ENCODE measurements at regions not wholly inside any gene's neighbourhood (a gene's known extent, or its start where the extent isn't known, plus 50 kb on each side); places are given as distances from the start of the nearest gene placed in this dataset.
"Not testable (repeated sequence)": the region's sequence is repeated elsewhere in the genome, so short reads cannot be mapped to it uniquely, and the experiment has no call there.

DNA sequence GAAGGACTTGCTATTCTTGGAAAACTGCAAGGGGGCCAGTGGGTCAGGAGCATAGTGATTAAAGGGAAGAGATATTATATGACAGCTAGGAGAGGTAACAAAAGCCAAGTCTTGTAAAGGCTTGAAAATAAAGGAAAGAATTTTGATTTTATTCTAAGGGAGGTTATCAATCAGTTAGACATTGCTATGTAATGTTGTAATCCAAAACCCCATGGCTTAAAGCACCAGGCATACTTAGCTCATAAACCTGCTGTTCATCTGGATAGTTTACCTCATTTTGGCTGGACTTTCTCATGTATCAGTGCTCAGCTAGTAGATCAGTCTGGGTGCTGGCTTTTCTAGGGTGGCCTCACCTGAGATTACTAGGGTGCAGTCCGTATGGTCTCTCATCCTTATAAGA, 680.9 kb upstream of the LMO3 start:
- no peak for DNase-seq (ENCODE audit: low spot score)
- Histone ChIP-seq H3K4me1 (ENCODE audit: control insufficient read depth in 1 of 2, low read depth in 2 of 2) (no peaks in the 10 kb centered on the region), H3K27me3 (replicated peaks; ENCODE audit: insufficient read depth) (no peaks in the 10 kb centered on the region), H3K36me3 (no peaks in the 10 kb centered on the region), H3K4me3 (no peak overlapping the region), H3K9me3 (peaks cover 5% of the 10 kb centered on the region), H3K27ac (no peak overlapping the region)
- ATAC-seq (ENCODE audit: insufficient number of reproducible peaks, low FRiP score, low read depth): no peak
- TF ChIP-seq, protein P1, sequence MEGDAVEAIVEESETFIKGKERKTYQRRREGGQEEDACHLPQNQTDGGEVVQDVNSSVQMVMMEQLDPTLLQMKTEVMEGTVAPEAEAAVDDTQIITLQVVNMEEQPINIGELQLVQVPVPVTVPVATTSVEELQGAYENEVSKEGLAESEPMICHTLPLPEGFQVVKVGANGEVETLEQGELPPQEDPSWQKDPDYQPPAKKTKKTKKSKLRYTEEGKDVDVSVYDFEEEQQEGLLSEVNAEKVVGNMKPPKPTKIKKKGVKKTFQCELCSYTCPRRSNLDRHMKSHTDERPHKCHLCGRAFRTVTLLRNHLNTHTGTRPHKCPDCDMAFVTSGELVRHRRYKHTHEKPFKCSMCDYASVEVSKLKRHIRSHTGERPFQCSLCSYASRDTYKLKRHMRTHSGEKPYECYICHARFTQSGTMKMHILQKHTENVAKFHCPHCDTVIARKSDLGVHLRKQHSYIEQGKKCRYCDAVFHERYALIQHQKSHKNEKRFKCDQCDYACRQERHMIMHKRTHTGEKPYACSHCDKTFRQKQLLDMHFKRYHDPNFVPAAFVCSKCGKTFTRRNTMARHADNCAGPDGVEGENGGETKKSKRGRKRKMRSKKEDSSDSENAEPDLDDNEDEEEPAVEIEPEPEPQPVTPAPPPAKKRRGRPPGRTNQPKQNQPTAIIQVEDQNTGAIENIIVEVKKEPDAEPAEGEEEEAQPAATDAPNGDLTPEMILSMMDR (IDR thresholded peaks at IDR 0.05): no peak

DNA sequence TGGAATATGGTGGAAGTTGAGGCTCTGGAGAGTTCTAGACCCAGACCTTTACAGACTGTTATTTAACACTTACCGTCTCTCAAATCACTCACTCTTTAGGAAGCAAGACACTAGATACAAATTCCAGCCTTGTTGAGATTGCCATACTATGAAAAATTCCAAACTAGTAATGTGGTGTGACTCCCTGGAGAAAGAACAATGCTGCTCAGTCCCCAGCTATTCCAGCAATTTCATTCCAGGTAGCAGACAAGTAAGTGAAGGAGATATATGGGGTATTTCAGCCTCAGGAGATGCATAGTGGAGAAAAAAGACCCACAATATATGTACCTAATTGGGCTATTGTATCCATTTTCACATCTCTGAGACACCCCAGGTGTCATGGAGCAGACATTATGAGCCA, 678.9 kb upstream of the LMO3 start:
- TF ChIP-seq, protein P1 (IDR thresholded peaks at IDR 0.05): no peak
- no peaks in the 10 kb centered on the region for H3K36me3 ChIP-seq
- DNase-seq (ENCODE audit: low spot score): no peak
- H3K27ac ChIP-seq: no peak overlapping the region
- H3K4me1 ChIP-seq (ENCODE audit: control insufficient read depth in 1 of 2, low read depth in 2 of 2): no peaks in the 10 kb centered on the region
- no peak overlapping the region for H3K4me3 ChIP-seq
- no peak for ATAC-seq (ENCODE audit: insufficient number of reproducible peaks, low FRiP score, low read depth)
- no peaks in the 10 kb centered on the region for H3K27me3 ChIP-seq (replicated peaks; ENCODE audit: insufficient read depth)
- peaks cover 5% of the 10 kb centered on the region for H3K9me3 ChIP-seq

DNA sequence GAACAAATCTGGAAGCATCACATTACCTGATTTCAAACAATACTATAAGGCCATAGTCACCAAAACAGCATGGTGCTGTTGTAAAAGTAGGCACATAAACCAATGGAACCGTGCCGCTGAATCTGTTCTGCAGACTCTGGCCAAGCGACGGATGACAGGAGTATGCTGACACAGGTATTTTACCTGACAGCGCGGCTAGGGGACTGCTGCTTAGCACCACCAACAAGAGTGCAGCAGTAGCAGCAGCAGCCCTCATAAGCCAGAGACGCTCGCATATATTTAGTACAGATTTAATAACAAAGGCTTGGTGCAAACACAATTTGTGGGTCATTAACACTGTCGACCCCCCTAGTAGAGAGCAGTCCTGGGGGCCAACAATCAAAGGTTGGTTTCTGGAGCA, 677.6 kb upstream of the LMO3 start:
- no peaks in the 10 kb centered on the region for H3K4me1 ChIP-seq (ENCODE audit: control insufficient read depth in 1 of 2, low read depth in 2 of 2)
- no peaks in the 10 kb centered on the region for H3K27me3 ChIP-seq (replicated peaks; ENCODE audit: insufficient read depth)
- no peak overlapping the region for H3K27ac ChIP-seq
- TF ChIP-seq, protein P1 (IDR thresholded peaks at IDR 0.05): no peak
- H3K36me3 ChIP-seq: no peaks in the 10 kb centered on the region
- H3K4me3 ChIP-seq: no peak overlapping the region
- DNase-seq (ENCODE audit: low spot score) (no peak), ATAC-seq (ENCODE audit: insufficient number of reproducible peaks, low FRiP score, low read depth) (no peak)
- peaks cover 5% of the 10 kb centered on the region for H3K9me3 ChIP-seq

DNA sequence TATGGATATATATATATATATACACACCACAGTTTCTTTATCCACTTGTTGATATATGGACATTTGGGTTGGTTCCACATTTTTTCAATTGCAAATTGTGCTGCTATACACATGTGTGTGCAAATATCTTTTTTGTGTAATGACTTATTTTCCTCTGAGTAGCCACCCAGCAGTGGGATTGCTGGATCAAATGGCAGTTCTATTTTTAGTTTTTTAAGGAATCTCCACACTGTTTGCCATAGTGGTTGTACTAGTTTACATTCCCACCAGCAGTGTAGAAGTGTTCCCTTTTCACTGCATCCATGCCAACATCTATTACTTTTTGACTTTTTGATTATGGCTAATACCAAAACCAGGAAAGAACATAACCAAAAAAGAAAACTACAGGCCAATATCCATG, 676.2 kb upstream of the LMO3 start:
- not testable (repeated sequence) for H3K27ac ChIP-seq; H3K4me1 ChIP-seq (ENCODE audit: control insufficient read depth in 1 of 2, low read depth in 2 of 2); ATAC-seq (ENCODE audit: insufficient number of reproducible peaks, low FRiP score, low read depth); H3K27me3 ChIP-seq (replicated peaks; ENCODE audit: insufficient read depth); H3K36me3 ChIP-seq; H3K4me3 ChIP-seq; DNase-seq (ENCODE audit: low spot score); H3K9me3 ChIP-seq

DNA sequence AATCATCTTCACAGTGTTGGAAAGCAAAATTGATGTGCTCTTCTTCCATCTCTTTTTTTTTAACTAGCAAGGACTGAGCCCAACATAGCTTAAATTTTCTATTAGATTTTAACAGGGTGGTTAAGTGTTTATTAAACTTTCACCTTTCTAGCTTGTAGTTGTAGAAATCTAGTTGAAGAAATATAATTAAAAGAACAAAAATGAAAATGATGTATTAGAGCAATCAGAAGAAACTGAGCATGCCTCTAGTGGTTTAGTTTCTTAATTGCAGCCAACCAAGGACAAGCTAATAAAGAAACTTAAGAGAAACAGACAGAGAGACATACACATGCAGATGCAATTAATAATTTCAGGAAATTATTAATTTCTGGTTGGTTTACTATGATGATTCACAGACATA, 673.0 kb upstream of the LMO3 start:
- DNase-seq (ENCODE audit: low spot score): no peak
- no peaks in the 10 kb centered on the region for H3K36me3 ChIP-seq
- H3K9me3 ChIP-seq: no peaks in the 10 kb centered on the region
- TF ChIP-seq, protein P1 (IDR thresholded peaks at IDR 0.05): no peak
- H3K27ac ChIP-seq: no peak overlapping the region
- H3K27me3 ChIP-seq (replicated peaks; ENCODE audit: insufficient read depth): no peaks in the 10 kb centered on the region
- H3K4me3 ChIP-seq: no peak overlapping the region
- no peak for ATAC-seq (ENCODE audit: insufficient number of reproducible peaks, low FRiP score, low read depth)
- no peaks in the 10 kb centered on the region for H3K4me1 ChIP-seq (ENCODE audit: control insufficient read depth in 1 of 2, low read depth in 2 of 2)

DNA sequence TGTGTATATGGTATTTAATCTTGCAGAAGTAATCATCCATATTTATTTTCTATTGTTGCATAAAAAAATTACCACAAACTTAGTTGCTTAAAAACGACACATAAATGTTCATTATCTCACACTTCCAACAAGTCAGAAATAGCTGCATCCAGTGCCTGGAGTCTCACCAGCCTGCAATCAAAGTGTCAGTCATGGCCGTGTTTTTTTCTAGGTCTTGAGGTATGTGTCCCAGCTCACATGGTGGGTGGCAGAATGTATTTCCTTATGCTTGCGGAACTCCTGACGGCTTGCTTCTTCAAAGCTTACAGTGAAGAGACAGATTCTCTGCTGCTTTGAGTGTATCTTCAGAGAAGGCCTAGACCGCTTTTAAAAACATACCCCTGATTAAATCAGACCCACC, 670.2 kb upstream of the LMO3 start:
- Histone ChIP-seq H3K27me3 (replicated peaks; ENCODE audit: insufficient read depth) (no peaks in the 10 kb centered on the region), H3K4me3 (no peak overlapping the region), H3K36me3 (no peaks in the 10 kb centered on the region), H3K4me1 (ENCODE audit: control insufficient read depth in 1 of 2, low read depth in 2 of 2) (no peaks in the 10 kb centered on the region), H3K27ac (no peak overlapping the region), H3K9me3 (no peaks in the 10 kb centered on the region)
- DNase-seq (ENCODE audit: low spot score): no peak
- TF ChIP-seq, protein P1 (IDR thresholded peaks at IDR 0.05): no peak
- ATAC-seq (ENCODE audit: insufficient number of reproducible peaks, low FRiP score, low read depth): no peak
